C1 segment of cervical spinal cord (tissue), 14 donors: ENCODE measurements at regions not wholly inside any gene's neighbourhood (a gene's known extent, or its start where the extent isn't known, plus 50 kb on each side); places are given as distances from the start of the nearest gene placed in this dataset.

ENCODE experiments used
- DNase-seq, 14 donors: peaks; one replicate each; lab custom pipeline; 2025; lab: John Stamatoyannopoulos, UW

GRCh38 chr14:26849514-26849913, 251.7 kb upstream of the NOVA1 start:
- no peak for DNase-seq

GRCh38 chr14:26851793-26852192, 254.0 kb upstream of the NOVA1 start:
- DNase-seq: no peak

- DNase-seq: no peak
Measured at GRCh38 chr14:26855077-26855753, 257.4 kb upstream of the NOVA1 start.

GRCh38 chr14:26856876-26857518, 259.2 kb upstream of the NOVA1 start:
- peak in 1 of 14 donors; percentile 85 for DNase-seq

GRCh38 chr14:26859483-26859882, 261.6 kb upstream of the NOVA1 start:
- DNase-seq: no peak

- no peak for DNase-seq
Measured at GRCh38 chr14:26860111-26860510, 262.3 kb upstream of the NOVA1 start.

GRCh38 chr14:26863736-26864135, 265.9 kb upstream of the NOVA1 start:
- no peak for DNase-seq

- peak in 1 of 14 donors; percentile 48 for DNase-seq
Measured at GRCh38 chr14:26866721-26867120, 268.9 kb upstream of the NOVA1 start.

- peak in 1 of 14 donors; percentile 33 for DNase-seq
Measured at GRCh38 chr14:26867171-26867757, 269.4 kb upstream of the NOVA1 start.

GRCh38 chr14:26870096-26870495, 272.3 kb upstream of the NOVA1 start:
- peak in 1 of 14 donors; percentile 79 for DNase-seq

GRCh38 chr14:26870722-26871617, 273.1 kb upstream of the NOVA1 start:
- peak in 1 of 14 donors; percentile 88 for DNase-seq

- peak in 4 of 14 donors; percentile 3 to 95 (median 4) for DNase-seq
Measured at GRCh38 chr14:26872515-26873361, 274.9 kb upstream of the NOVA1 start.

GRCh38 chr14:26873362-26873960, 275.6 kb upstream of the NOVA1 start:
- DNase-seq: peak in 1 of 14 donors; percentile 66

GRCh38 chr14:26887847-26888246, 290.0 kb upstream of the NOVA1 start:
- DNase-seq: no peak

- no peak for DNase-seq
Measured at GRCh38 chr14:26888592-26888991, 290.8 kb upstream of the NOVA1 start.

GRCh38 chr14:26896447-26896846, 298.6 kb upstream of the NOVA1 start:
- no peak for DNase-seq

GRCh38 chr14:26897196-26897595, 299.4 kb upstream of the NOVA1 start:
- DNase-seq: no peak

GRCh38 chr14:26905229-26905628, 307.4 kb upstream of the NOVA1 start:
- no peak for DNase-seq

GRCh38 chr14:26913786-26914185, 316.0 kb upstream of the NOVA1 start:
- no peak for DNase-seq

GRCh38 chr14:26917086-26917485, 319.3 kb upstream of the NOVA1 start:
- no peak for DNase-seq
